ENCODE measurements at regions not wholly inside any gene's neighbourhood (a gene's known extent, or its start where the extent isn't known, plus 50 kb on each side); places are given as distances from the start of the nearest gene placed in this dataset.

GRCh38 chr11:39806652-39807051 lies 1652.8 kb downstream of the LRRC4C start:
- intact Hi-C loops (cut with micrococcal nuclease), result no loop called here
- 0% methylated on average over 1 of the region's 1 CpG for WGBS (ENCODE audit: insufficient coverage, low coverage, missing lambda C conversion rate)
- no peaks in the 10 kb centered on the region for H3K79me2 ChIP-seq (ENCODE audit: control insufficient read depth, insufficient read depth, low read length)
- no peak overlapping the region for H3K9ac ChIP-seq (ENCODE audit: insufficient read depth in 1 of 2, low read depth in 2 of 2, low read length in 2 of 2)
- BruUV-seq (replicated peaks), result no TSS peak
- H3K27me3 ChIP-seq (ENCODE audit: control insufficient read depth in 2 of 2, insufficient read depth in 2 of 2, low read length in 2 of 2), result no peaks in the 10 kb centered on the region
- H3K27ac ChIP-seq (ENCODE audit: extremely low read depth, low read depth, low read length), result no peak overlapping the region
- H3K4me1 ChIP-seq (replicated peaks in 1 of 2; ENCODE audit: control insufficient read depth in 2 of 2, insufficient read depth in 2 of 2, low read length in 2 of 2), result no peaks in the 10 kb centered on the region
- FAIRE-seq (no peak), ATAC-seq (no peak), DNase-seq (ENCODE audit: extremely low read depth in 1 of 4, low spot score in 3 of 4) (no peak)
- CTCF ChIA-PET (ENCODE audit: low intra/inter-chr PET ratio), result no interaction called here
- no peaks in the 10 kb centered on the region; the same call in 1 of the 2 replicates for H3K9me3 ChIP-seq (replicated peaks; ENCODE audit: control insufficient read depth, insufficient read depth, low read depth, low read length)
- H2AFZ ChIP-seq (ENCODE audit: low read depth, low read length), result no peak overlapping the region
- H4K20me1 ChIP-seq (replicated peaks; ENCODE audit: control insufficient read depth, insufficient read depth, low read length), result no peaks in the 10 kb centered on the region
- in situ Hi-C loops (cut with MboI), result no loop called here
- POLR2A ChIA-PET, result no interaction called here
- no peaks in the 10 kb centered on the region for H3K36me3 ChIP-seq (ENCODE audit: control insufficient read depth, insufficient read depth, low read length)
- no peaks in the 10 kb centered on the region for H3K9me1 ChIP-seq (ENCODE audit: control insufficient read depth, insufficient read depth, low read length)
- H3K4me3 ChIP-seq, result no peak overlapping the region
- no peak overlapping the region for H3K4me2 ChIP-seq (ENCODE audit: insufficient read depth, low read length)
- no peak for TF ChIP-seq GTF3C2 (IDR thresholded peaks at IDR 0.05; ENCODE audit: borderline replicate concordance, extremely low read depth, insufficient read length)
- TF ChIP-seq RHOXF2B (CRISPR knock-in tag; conservative IDR thresholded peaks at IDR 0.05), result no peak
- TF ChIP-seq REST (IDR thresholded peaks at IDR 0.05; ENCODE audit: borderline replicate concordance), result no peak
- no peak for TF ChIP-seq REST (CRISPR knock-in tag; IDR thresholded peaks at IDR 0.05; ENCODE audit: low read depth)
- no peak for TF ChIP-seq HMBOX1 (IDR thresholded peaks at IDR 0.05)
- TF ChIP-seq TEAD1 (CRISPR knock-in tag; IDR thresholded peaks at IDR 0.05), result no peak
- no peak for TF ChIP-seq POLR2AphosphoS5 (IDR thresholded peaks at IDR 0.05; ENCODE audit: control insufficient read depth, insufficient read depth, low read depth, low read length)
- no peak for TF ChIP-seq TBL1XR1 (IDR thresholded peaks at IDR 0.05; ENCODE audit: low read length in 2 of 2)
